Right atrium auricular region (tissue), 2 donors: ENCODE measurements at regions not wholly inside any gene's neighbourhood (a gene's known extent, or its start where the extent isn't known, plus 50 kb on each side); places are given as distances from the start of the nearest gene placed in this dataset.

Experiments used
- DNase-seq: peaks from one replicate; pipeline ENCODE4 v3.0.0-alpha.2; 2019; ENCODE audit warnings: low spot score
- H3K27ac ChIP-seq, 2 donors: fragments of 200-600 bp; sonication (generic); 1 replicate in 1 of 2; 2 replicates in 1 of 2; pipeline ENCODE4 v1.5.1; 2016 to 2019
- H3K27me3 ChIP-seq, 2 donors: fragments of 200-600 bp; sonication (generic); one replicate each; pipeline versions ENCODE4 v1.5.1 to v1.6.0; 2017 to 2019
- H3K36me3 ChIP-seq: fragments of 200-600 bp; sonication (generic); one replicate; pipeline ENCODE4 v1.5.1; 2016
- H3K4me1 ChIP-seq, 2 donors: fragments of 200-600 bp; sonication (generic); one replicate each; pipeline versions ENCODE4 v1.5.1 to v1.6.0; 2017 to 2019
- H3K4me3 ChIP-seq, 2 donors: fragments of 200-600 bp; sonication (generic); 1 replicate in 1 of 2; 2 replicates in 1 of 2; pipeline ENCODE4 v1.5.1; 2017 to 2019; ENCODE audit warnings: mild to moderate bottlenecking in 1 of 2, moderate library complexity in 1 of 2
- H3K9me3 ChIP-seq, 2 donors: fragments of 200-600 bp; sonication (generic); one replicate each; pipeline ENCODE4 v1.5.1; 2019
- CTCF ChIP-seq, 2 donors: fragments of 200-600 bp; sonication (generic); IDR thresholded peaks; one replicate each; pipeline ENCODE4 v1.5.1; 2019; ENCODE audit warnings: antibody characterized with exemption in 2 of 2

GRCh38 chr4:96317891-96318290 lies 478.0 kb downstream of the PDHA2 start:
- Histone ChIP-seq H3K36me3 (no peaks in the 10 kb centered on the region), H3K27me3 (no peaks in the 10 kb centered on the region), H3K4me1 (no peaks in the 10 kb centered on the region), H3K9me3 (no peaks in the 10 kb centered on the region), H3K4me3 (no peak overlapping the region), H3K27ac (no peak overlapping the region)
- no peak for DNase-seq
- no peak for TF ChIP-seq CTCF (IDR thresholded peaks at IDR 0.05)

- Histone ChIP-seq H3K9me3 (no peaks in the 10 kb centered on the region), H3K36me3 (no peaks in the 10 kb centered on the region), H3K27me3 (no peaks in the 10 kb centered on the region), H3K4me3 (no peak overlapping the region), H3K4me1 (no peaks in the 10 kb centered on the region), H3K27ac (no peak overlapping the region)
- no peak for TF ChIP-seq CTCF (IDR thresholded peaks at IDR 0.05)
- no peak for DNase-seq
Measured at GRCh38 chr4:96326846-96327245, 487.0 kb downstream of the PDHA2 start.

- H3K4me3 ChIP-seq, result no peak overlapping the region
- no peak for TF ChIP-seq CTCF (IDR thresholded peaks at IDR 0.05)
- H3K27me3 ChIP-seq, result no peaks in the 10 kb centered on the region
- no peaks in the 10 kb centered on the region for H3K4me1 ChIP-seq
- H3K9me3 ChIP-seq, result peaks cover 4 to 5% of the 10 kb centered on the region in 2 donors
- DNase-seq, result no peak
- H3K27ac ChIP-seq, result no peak overlapping the region
- H3K36me3 ChIP-seq, result no peaks in the 10 kb centered on the region
Measured at GRCh38 chr4:96342196-96342595, 502.3 kb downstream of the PDHA2 start.

- H3K4me3 ChIP-seq, result no peak overlapping the region
- peaks cover 4% of the 10 kb centered on the region in 2 donors for H3K9me3 ChIP-seq
- no peak overlapping the region for H3K27ac ChIP-seq
- no peak for TF ChIP-seq CTCF (IDR thresholded peaks at IDR 0.05)
- no peaks in the 10 kb centered on the region for H3K36me3 ChIP-seq
- no peak for DNase-seq
- no peaks in the 10 kb centered on the region for H3K4me1 ChIP-seq
- no peaks in the 10 kb centered on the region for H3K27me3 ChIP-seq
Measured at GRCh38 chr4:96342790-96343455, 503.0 kb downstream of the PDHA2 start.

GRCh38 chr4:96343836-96344235 lies 503.9 kb downstream of the PDHA2 start:
- DNase-seq, result no peak
- Histone ChIP-seq H3K9me3 (peaks cover 2% of the 10 kb centered on the region in 2 donors), H3K27ac (no peak overlapping the region), H3K4me3 (no peak overlapping the region), H3K36me3 (no peaks in the 10 kb centered on the region), H3K27me3 (no peaks in the 10 kb centered on the region), H3K4me1 (no peaks in the 10 kb centered on the region)
- TF ChIP-seq CTCF (IDR thresholded peaks at IDR 0.05), result no peak

- no peaks in the 10 kb centered on the region for H3K36me3 ChIP-seq
- H3K27ac ChIP-seq, result no peak overlapping the region
- no peak for DNase-seq
- H3K27me3 ChIP-seq, result no peaks in the 10 kb centered on the region
- no peaks in the 10 kb centered on the region for H3K9me3 ChIP-seq
- no peaks in the 10 kb centered on the region for H3K4me1 ChIP-seq
- no peak for TF ChIP-seq CTCF (IDR thresholded peaks at IDR 0.05)
- H3K4me3 ChIP-seq, result no peak overlapping the region
Measured at GRCh38 chr4:96347582-96347981, 507.7 kb downstream of the PDHA2 start.
